HG03575 (cell line): ENCODE measurements at regions not wholly inside any gene's neighbourhood (a gene's known extent, or its start where the extent isn't known, plus 50 kb on each side); places are given as distances from the start of the nearest gene placed in this dataset.

Experiments used
- ATAC-seq: cut with Tn5 transposase; IDR thresholded peaks from one replicate; pipeline ENCODE4 v1.9.1; 2021; ENCODE audit not compliant: unreplicated experiment, insufficient number of reproducible peaks, low FRiP score; ENCODE audit errors: extremely low read depth

- ATAC-seq, result no peak
Observed at GRCh38 chr4:188275686-188276085, 136.4 kb downstream of the TRIML1 start.

DNA sequence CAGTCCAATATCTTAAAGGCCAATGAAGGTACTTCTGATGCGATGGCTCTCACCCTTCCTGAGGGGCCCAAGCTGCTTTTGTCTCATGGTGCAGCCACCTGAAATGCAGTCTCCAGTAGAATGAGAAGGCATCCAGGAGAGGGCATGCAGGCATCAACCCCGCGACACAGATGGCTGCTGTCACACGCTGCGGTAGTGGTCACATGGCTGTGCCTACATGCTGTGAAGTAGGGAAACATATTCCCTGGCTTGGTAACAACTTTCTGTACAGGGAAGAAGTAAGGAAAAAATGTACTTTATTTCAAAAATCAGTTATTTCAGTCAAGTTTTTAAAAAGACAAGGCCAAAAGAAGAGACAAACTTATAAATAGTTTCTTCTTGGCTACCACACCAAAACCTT lies 139.9 kb downstream of the TRIML1 start:
- no peak for ATAC-seq

DNA sequence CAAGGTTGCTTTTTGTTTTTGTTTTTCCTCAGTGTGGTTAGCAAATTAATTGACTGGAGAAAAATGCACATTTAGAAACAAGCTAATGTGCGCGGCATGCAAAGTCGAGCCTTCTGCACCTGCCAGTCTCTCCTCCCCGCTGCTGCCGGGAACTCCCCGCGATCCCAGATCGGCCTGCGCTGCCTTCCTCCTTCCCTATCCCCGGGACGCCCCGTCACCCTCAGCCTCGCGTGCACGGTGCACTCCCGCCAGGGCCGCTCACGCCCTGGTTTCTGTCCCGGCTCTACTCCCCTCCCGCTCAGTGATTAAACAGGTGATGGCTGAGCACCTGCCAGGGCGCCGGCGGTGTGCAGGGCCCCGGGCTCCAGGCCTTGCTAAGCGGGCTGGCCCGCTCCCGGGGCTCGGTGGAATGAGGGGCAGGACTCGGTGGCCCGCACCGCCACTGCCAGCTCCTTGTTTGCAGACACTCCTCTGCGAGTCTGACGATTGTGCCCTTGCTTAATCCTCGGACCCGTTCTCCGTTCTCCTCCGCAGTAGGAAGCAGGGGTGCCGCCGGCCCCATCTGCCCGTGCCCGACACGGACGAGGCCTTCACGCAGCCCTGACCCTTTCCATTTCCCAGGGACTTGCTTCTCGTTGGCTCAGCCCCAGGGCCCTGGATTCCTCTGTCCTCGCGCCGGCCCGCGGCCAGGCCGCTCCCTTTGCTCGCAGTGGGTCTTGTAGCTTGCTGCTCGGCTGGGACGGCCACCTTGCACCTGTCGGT lies 143.4 kb downstream of the TRIML1 start:
- no peak for ATAC-seq

DNA sequence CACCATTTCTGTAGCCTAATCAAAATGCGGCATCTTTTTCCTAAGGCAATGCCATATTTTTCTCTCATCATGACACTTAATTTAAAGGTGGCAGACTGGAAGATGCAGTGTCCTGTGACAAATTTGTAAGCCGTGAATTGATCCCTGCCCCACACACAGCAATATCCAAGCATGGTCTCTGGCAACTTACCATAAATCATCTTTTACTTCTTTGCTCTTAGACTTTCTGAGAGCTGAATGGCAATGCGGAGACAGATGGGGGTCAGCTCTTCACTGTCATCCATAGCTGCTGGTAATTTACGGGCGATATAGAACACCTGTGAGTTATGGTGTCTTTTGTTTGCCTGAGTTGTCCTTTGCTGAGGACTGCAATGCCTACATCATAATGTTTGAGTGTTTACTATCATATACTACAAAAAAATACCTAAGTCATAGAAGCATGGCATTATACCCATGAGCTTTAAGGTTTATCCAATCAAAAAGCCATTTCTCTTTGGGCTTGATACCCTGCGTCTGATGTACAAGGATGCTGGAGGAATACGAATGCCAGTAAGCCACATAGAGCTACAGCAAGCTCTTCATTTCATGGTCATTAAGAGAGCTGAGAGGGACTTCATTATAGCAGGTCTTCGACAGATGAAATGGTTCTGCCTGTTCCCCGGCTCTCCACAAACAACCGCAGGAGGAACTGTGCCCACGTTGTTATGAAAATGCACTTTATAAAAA lies 148.1 kb downstream of the TRIML1 start:
- no peak for ATAC-seq

GRCh38 chr4:188289531-188290125 lies 150.4 kb downstream of the TRIML1 start:
- no peak for ATAC-seq

DNA sequence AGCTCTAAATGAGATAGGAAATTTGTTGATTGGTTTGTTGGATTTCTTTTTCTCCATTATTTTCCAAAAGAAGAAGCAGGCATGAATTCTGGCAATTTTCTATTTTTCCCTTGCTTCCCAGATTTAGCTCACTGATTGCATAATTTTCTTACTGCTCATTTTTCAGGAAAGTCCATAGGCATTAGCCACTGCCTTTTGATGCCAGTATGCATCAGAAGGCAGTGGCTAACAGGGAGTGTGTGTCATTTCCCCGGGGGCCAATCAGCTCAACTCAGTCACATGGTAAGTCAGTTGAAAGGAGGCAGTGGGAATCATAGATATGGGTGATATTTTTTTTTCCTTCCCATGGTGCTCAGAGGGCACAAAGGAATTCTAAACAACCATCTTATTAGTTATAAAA lies 156.7 kb downstream of the TRIML1 start:
- no peak for ATAC-seq

DNA sequence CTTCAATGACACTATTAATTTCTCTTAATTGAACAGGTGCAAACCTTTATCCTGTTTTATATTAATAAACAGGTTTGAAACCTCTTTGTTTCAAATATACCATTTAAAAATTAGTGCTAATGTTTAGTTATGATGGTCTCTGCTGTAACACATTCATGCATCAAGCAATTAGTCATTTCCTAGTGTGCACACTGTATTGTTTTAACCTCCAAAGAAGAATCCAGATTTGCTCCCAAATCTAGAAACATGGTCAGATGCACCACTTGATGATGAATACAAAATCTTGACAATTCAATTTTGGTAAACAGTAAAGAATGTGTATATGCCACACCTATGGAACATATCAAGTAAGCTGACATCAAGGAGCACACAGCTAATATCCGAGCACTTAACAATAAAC lies 157.1 kb downstream of the TRIML1 start:
- no peak for ATAC-seq

GRCh38 chr4:188297873-188298272 lies 158.6 kb downstream of the TRIML1 start:
- ATAC-seq, result no peak

GRCh38 chr4:188299161-188299560 lies 159.9 kb downstream of the TRIML1 start:
- no peak for ATAC-seq

GRCh38 chr4:188300385-188300784 lies 161.1 kb downstream of the TRIML1 start:
- ATAC-seq, result no peak

GRCh38 chr4:188305690-188306089 lies 166.4 kb downstream of the TRIML1 start:
- no peak for ATAC-seq

DNA sequence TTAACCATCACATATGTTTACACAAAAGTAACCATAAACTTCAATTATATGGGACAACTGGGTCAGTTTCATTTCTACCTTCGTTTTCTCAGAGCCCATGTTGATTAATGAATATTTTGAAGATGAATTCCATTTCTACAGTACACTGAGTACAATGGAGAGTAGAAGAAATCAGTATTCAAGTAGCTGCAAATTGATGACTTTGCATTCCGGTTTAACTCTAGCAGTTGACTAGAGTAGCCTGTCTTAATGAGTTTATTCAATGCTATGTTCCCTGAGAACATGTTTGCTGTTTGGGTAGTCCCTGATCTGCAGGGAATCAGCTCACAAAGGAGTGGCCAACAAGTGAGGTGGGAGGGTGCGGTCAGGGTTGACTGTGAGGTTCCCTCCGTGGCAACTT lies 168.3 kb downstream of the TRIML1 start:
- ATAC-seq, result no peak

GRCh38 chr4:188308142-188308541 lies 168.9 kb downstream of the TRIML1 start:
- ATAC-seq, result no peak

DNA sequence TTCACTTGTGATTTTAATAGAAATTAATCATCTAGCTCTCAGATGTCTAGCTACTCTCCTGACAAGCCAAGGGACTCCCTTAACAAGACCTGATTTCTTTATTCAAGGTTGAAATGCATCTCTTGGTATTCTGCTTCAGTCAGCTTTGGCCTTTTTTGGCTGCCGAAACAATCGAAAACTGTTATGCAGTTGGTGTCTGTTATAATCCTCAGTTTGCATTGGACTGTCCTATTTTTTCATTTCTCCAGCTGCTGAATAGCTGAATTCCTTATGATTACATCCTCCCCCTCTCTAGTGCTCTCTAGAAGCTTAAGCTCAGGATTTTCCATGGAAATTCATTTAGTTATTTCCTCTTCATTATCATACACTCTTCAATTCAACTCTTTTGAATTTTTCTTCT lies 177.2 kb downstream of the TRIML1 start:
- ATAC-seq, result no peak

DNA sequence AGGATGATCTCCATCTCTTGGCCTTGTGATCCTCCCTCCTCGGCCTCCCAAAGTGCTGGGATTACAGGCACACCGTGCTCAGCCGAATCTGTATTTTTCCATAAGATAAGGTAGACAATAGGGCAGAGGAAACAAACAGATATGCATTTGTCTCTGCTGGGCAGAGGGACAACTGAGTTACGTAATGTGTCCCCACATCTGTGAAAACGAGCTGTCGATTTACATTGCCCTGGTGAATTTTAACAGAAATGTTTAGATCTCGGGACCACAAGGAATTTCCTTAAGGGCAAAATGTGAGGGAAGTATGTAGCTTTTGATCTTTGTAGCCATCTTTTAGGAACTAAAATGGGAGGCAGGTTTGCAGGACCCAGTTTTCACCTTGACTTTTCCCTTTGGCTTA lies 189.7 kb downstream of the TRIML1 start:
- ATAC-seq, result no peak

DNA sequence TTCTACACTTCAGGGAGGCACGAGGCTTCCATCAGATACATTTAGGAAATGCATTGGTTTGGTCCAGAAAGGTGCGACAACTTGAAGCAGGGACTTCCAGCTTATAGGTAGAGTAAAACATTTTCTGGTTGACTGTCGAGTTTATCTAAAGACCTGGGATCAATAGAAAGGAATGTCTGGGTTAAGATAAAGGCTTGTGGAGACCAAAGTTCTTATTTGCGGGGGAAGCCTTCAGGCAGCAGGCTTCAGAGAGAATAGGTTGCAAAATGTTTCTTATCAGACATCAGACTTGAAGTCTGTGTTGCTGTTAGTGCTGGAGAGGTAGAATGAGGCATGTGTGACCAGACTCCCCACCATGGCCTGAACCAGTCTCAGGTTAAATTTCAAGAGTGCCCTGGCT lies 190.3 kb downstream of the TRIML1 start:
- no peak for ATAC-seq

GRCh38 chr4:188332265-188332664 lies 193.0 kb downstream of the TRIML1 start:
- ATAC-seq, result no peak

DNA sequence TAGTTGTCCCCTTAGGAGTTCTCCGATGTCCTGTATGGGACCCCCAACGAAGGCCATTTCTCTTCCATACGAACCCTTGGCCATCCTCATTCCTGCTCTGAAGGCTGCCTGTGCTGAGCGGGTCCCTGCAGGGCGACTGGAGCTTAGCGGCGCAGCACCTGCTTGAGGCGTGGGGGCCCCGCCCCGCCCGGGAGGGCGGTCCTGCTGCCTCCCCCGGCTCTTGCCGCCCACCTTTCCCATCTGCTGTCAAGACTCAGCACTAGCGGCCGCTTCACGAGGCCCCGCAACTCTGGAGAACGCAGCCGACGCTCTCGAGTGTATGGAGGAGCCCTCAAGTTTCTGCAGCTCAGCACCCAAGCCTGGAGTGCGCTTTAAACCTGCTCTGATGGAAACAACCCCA lies 197.7 kb downstream of the TRIML1 start:
- no peak for ATAC-seq

GRCh38 chr4:188341428-188341827 lies 202.2 kb downstream of the TRIML1 start:
- ATAC-seq, result no peak

DNA sequence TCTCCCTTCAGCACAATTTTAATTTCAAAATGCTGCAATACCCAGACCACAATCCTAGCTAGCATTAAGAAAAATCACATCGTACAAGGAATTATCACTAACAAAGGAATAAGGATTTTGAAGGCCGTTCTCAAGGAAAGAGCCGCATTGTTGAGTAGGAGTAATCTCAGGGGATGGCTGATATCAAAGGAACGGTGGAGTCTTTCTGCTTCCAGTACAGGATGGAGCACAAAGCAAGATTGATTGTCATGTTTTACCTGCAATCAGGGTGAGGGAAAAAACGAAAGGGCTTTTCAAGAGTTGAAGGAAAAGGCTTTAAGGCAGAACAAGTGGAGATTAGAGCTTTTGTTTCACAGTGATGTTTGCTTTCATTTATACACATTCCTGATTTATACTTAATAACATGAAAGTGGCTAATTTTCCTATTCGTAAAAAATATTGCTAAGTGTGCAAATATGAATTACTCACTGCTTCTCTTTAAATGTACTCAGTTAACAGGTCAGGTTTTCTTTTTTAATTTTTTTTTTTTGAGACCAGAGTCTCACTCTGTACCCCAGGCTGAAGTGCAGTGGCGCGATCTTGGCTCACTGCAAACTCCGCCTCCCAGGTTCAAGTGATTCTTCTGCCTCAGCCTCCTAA lies 207.0 kb downstream of the TRIML1 start:
- ATAC-seq, result no peak
